ENCODE measurements at regions not wholly inside any gene's neighbourhood (a gene's known extent, or its start where the extent isn't known, plus 50 kb on each side); places are given as distances from the start of the nearest gene placed in this dataset.

GRCh38 chr4:15340902-15341732 is 86.7 kb upstream of the C1QTNF7 start:
- DNase-seq: no peak

GRCh38 chr4:15341733-15342300 is 86.0 kb upstream of the C1QTNF7 start:
- no peak for DNase-seq

GRCh38 chr4:15343000-15343399 is 84.8 kb upstream of the C1QTNF7 start:
- DNase-seq: no peak

DNA sequence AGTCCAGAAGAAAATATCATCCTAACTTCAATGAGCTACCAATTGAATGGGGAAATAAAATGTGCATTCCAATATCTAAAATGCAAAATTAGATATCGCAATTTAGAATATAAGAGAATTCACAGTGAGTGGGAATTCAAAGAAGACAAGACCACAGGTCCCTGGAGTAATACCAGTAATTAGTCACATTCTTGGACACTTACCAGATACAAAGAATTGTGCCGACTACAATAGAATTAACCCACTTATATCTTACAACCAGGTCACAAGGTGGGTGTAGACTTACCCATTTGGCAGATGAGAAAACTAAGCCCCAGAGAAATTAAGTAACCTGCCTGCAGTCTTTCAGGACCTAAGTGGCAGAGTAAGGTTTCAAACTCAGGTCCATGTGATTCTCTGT is 84.3 kb upstream of the C1QTNF7 start:
- DNase-seq: no peak

DNA sequence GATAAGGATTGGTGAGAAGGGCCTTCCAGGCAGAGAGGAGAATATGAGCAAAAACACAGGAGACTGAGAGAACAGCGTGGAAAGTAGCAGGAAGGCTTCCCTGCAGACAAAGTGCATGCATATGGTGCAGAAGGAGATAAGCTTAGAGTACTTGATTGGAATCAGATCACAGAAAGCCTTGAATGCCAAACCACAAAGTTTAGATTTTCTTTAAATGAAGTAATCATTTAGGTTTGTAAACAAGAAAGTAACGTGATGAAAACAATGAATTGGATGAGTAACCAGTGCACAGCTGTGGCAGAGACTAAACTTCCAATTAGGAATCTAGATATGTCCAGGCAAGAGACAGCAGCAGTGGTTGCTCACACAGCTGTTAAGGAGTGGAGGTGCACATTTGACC is 83.8 kb upstream of the C1QTNF7 start:
- DNase-seq: no peak

- no peak for DNase-seq
These were observed 82.7 kb upstream of the C1QTNF7 start for GRCh38 chr4:15345134-15345533.

DNA sequence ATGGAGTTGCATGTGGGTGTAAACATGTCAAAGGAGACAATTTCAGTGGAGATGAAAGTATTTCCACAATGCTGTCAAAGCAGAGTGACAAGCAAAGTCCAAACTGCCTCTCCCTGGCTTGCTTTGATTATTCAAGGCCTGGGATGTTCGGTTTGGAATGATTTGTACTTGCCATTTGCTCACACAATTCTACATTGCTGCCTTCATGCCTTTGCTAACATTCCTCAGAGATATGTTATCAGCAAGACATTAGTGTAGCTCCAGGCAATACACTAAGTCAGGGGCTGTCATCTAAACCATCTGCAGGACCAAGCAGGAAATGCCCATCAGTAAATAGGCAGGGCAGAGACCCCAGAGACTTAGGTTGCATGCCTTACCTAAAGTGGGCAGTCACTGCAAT is 79.6 kb upstream of the C1QTNF7 start:
- DNase-seq: no peak

- no peak for DNase-seq
These were observed 79.1 kb upstream of the C1QTNF7 start for GRCh38 chr4:15348695-15349094.

- no peak for DNase-seq
These were observed 78.3 kb upstream of the C1QTNF7 start for GRCh38 chr4:15349531-15349935.

DNA sequence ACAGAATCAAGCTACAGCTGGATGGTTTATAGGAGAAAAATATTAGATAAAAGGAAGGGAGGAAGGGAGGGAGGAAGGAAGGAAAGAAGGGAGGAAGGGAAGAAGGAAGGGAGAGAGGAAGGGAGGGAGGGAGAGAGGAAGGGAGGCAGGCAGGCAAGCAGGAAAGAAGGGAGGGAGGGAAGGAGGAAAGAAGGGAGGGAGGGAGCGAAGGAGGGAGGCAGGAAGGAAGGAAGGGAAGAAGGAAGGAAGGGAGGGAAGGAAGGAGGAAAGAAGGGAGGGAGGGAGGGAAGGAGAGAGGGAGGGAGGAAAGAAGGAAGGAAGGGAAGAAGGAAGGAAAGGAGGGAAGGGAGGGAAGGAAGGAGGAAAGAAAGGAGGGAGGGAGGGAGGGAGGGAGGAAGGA is 77.9 kb upstream of the C1QTNF7 start:
- no peak for DNase-seq

GRCh38 chr4:15352524-15352923 is 75.3 kb upstream of the C1QTNF7 start:
- peak in 1 of 14 donors; percentile 90 for DNase-seq

GRCh38 chr4:15353207-15353606 is 74.6 kb upstream of the C1QTNF7 start:
- no peak for DNase-seq

- DNase-seq: no peak
These were observed 73.2 kb upstream of the C1QTNF7 start for GRCh38 chr4:15354371-15355297.

GRCh38 chr4:15361529-15361928 is 66.3 kb upstream of the C1QTNF7 start:
- DNase-seq: no peak

DNA sequence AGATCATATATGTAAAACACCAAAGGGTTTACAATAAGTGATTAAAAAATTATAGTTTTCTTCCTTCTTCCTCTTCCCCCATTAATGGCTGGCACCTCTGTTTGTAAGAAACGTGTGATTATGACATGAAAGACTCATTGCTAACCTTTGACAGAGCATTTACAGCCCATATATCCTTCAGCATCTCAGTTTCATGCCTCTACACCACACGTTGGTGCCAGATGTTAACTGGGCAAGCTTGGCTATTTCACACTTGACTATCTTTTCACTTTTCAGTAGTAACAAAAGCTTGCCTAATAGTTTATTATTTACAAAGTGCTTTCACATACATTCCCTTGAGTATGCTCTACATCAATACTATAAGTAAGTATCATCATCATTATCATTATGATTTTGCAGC is 65.3 kb upstream of the C1QTNF7 start:
- no peak for DNase-seq

DNA sequence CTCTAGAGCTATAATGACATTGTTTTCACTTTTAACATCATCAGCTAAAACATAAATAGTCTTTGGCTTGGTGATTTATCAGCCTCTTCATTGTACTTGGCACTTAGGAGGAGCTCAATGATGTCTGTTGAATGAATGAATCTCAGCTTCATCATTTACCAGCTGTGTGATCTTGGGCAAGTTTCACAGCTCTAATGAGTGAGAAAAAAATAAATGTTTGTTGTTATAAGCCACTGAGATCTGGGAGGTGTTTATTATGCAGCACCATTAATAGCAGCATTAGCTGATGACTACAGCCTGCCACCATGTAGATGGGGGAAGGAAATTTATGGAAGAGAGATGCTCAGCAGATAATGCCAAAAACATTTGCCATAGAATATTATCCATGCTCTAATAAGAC is 63.6 kb upstream of the C1QTNF7 start:
- DNase-seq: no peak

DNA sequence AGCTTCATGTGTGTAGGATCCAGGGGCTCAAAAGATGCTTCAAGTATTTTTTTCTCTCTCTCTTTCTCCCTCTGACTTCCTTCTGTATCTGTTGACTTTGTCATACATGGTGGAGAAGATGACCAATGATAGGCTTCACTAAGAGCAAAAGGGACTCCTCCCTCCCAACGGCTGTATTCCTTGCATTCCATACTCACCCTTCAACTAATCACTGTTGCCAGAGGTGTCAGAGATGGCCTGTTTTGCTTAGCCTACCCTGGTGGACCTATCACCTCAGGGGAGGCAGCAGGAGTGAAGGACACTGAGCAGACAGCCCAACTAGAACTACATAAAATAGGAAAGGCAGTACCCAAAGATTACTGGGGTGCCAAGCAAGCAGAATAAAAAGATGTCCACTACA is 62.2 kb upstream of the C1QTNF7 start:
- no peak for DNase-seq

- no peak for DNase-seq
These were observed 61.1 kb upstream of the C1QTNF7 start for GRCh38 chr4:15366721-15367120.

GRCh38 chr4:15368856-15369255 is 59.0 kb upstream of the C1QTNF7 start:
- no peak for DNase-seq

DNA sequence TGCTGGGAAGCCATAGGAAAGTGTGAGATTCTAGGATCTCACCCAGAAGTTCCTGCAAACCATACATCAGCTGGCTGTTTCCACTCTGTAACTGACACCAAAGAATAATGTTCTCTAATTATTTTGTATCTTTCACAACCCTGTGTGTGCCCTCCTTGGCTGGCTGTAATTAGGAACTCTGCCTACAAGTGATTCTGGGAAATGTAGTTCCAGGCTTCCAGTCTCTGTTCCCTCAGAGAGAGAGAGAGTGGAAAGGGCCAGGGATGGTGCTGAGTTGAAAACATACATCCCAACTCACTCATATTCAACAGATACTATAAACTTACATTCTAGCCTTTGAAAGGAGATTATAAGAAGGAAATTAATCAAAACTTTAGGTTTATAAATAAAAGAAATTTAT is 57.5 kb upstream of the C1QTNF7 start:
- no peak for DNase-seq

DNA sequence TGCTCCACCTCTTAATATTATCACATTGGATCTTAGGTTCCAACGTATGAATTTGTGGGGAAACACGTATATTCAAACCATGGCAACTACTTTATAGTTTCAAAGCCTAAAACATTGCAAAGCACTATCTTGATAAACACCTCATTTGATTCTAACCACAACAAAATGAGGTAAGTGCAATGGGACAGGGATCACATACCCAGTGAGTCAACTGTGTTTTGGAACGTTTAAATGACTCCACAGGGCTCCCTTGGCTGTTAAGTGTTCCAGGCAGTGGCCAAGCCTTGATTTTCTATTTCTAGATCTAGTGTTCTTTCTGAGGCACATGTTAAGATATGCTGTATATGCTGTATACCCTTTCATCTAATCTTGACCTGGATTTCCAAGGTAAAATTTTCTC is 54.5 kb upstream of the C1QTNF7 start:
- DNase-seq: no peak

GRCh38 chr4:15374656-15375055 is 53.2 kb upstream of the C1QTNF7 start:
- DNase-seq: no peak

DNA sequence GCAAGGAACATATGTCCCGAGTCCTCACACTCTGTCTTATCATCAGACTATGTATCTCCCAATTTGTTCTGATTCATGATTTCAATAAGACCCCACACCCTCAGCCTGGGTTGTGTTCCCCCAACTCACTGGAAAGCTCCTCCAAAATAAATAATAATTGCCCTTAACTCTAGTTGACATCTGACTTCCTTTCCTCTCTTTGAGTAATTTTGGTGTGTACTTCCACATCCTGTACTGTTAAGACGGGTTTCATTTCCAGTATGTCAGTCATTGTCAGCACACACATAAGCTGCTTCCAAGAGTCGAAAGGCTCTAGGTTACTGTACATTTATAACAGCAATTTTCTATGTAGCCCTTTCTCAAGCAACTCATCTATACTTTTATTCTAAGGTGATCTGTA is 52.2 kb upstream of the C1QTNF7 start:
- no peak for DNase-seq

Data from C1 segment of cervical spinal cord (tissue), 14 donors.